GM20000 (cell line): ENCODE measurements at regions not wholly inside any gene's neighbourhood (a gene's known extent, or its start where the extent isn't known, plus 50 kb on each side); places are given as distances from the start of the nearest gene placed in this dataset.

ENCODE experiments used
- DNase-seq: peaks from one replicate; pipeline ENCODE4 v3.0.0; 2012; ENCODE audit warnings: low spot score
- TF ChIP-seq, protein P1 (sequence below): IDR thresholded peaks from 2 replicates; pipeline ENCODE4 v1.5.1; 2012; ENCODE audit warnings: mild to moderate bottlenecking, control low read depth; ENCODE audit errors: extremely low read depth, missing control alignments

DNA sequence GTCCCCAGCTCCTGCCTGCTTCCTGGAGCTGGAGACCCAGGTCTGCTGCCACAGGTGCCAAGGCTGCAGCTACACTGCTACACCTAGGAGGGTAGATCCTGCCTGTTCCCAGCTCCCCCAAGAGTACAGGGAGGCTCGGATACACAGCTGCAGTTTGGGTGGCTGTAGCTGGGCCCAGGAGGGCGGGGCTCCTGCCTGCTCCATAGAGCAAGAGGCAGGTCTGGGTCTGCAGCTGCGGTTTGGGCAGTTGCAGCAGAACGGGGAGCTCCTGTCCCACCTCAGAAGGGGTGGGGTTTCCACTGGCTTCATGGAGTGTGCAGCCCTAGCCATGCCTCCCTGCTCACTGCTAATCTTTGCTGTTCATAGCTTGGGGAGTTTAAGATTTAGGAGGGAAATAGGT is 199.0 kb downstream of the NUFIP1 start:
- no peak for DNase-seq
- TF ChIP-seq, protein P1, sequence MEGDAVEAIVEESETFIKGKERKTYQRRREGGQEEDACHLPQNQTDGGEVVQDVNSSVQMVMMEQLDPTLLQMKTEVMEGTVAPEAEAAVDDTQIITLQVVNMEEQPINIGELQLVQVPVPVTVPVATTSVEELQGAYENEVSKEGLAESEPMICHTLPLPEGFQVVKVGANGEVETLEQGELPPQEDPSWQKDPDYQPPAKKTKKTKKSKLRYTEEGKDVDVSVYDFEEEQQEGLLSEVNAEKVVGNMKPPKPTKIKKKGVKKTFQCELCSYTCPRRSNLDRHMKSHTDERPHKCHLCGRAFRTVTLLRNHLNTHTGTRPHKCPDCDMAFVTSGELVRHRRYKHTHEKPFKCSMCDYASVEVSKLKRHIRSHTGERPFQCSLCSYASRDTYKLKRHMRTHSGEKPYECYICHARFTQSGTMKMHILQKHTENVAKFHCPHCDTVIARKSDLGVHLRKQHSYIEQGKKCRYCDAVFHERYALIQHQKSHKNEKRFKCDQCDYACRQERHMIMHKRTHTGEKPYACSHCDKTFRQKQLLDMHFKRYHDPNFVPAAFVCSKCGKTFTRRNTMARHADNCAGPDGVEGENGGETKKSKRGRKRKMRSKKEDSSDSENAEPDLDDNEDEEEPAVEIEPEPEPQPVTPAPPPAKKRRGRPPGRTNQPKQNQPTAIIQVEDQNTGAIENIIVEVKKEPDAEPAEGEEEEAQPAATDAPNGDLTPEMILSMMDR: no peak

DNA sequence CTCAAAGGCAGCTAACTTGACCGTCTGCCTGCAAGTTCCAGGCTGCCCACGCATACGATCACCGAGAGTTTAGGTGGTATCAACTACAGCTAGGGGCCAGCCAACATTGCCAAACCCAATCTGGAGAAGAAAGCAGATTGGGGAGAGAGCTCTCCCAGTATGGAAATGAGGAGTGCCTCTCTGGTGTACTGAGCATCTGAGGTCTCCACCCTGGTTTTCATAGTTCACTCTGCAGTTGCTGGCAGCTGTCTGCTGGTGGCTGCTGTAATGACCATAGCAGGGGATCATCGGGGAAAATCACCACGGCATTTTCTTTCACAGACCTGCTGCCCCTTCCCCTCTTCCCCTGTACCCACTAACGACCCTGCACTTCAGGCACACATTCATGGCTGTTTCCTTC is 201.7 kb downstream of the NUFIP1 start:
- TF ChIP-seq, protein P1: no peak
- no peak for DNase-seq

DNA sequence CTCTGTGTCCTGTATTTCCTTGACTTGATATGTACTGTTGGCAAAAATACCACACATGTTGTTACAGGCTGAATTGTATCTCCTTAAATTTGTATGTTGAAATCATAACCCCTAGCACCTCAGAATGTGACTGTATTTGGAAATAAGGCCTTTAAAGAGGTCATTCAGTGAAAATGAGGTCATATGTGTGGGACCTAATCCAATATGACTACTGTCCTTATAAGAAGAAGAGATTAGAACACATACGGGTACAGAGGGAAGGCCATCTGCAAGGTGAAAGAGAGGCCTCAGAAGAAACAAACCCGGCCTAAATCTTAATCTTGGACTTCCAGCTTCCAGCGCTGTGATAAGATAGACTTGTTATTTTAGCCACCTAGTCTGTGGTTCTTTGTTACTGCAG is 202.5 kb downstream of the NUFIP1 start:
- TF ChIP-seq, protein P1: no peak
- no peak for DNase-seq

DNA sequence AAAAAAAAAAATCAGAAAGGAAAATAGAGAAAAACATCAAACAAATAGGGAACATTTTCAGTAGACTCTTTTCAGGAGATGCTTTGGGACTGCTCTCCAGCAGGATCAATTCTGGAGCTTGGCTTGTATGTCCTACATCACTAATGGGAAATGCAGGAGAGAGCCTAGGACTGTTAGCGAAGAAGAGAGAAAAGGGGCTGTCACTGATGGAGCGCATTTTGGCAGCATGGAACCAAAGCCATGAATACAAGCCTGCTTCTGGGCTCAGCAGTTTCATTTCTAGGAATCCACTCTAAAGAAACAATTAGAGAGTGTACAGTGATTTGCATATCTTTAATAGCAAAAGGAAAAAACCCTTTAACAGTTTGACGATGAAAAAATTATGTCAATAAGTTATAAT is 203.9 kb downstream of the NUFIP1 start:
- TF ChIP-seq, protein P1: no peak
- no peak for DNase-seq

DNA sequence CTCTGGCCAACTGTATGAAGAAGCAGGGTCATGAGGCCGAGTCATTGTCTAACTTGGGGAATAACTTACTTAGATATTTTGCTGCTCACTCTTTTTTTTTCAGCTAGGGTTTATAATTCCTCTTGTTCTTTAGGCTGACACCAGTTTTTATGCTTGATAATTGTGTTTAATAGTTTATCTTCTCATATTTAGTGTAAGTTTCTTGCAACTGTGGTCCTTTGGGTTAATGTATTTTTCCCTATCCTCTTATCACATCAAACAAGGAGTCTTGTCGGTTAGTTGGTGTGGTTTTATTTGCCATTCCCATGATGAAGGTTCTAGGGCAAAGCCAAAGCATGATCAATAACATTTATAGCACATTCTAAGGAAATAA is 204.6 kb downstream of the NUFIP1 start:
- TF ChIP-seq, protein P1: no peak

DNA sequence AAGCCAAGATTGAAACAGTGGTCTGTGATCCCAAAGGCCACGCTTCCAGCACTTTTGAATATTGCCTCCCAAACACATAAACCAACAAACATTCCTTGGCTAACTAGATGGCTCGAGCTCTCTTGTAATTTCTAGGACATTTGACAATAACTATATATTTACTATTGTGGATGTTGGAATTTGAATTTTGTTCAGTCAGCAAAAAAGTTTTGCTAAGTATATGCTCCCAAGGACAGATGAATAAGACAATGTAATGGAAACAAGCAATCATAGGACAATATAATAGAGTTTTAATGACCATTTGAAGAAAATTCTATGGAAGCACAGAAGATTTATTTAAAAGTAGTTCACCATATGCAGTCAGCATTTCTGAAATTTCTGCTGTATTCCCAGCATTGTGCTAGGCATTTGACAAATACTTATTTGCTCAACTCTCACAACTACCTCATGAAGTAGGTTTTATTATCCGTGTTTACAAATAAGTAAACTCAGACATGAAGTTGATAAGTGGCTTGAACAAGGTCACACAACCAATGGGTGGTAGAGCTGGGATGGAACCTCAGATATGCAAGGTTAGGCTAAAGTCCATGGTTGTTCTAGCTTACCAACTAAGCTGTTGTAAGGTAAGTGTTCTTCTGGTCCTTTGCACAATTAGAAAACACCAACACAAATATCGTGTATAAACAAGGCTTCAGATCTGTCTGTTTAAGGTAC is 205.1 kb downstream of the NUFIP1 start:
- DNase-seq: no peak
- TF ChIP-seq, protein P1: no peak

More for the DNA sequence above, 204.6 kb downstream of the NUFIP1 start:
- no peak for DNase-seq

DNA sequence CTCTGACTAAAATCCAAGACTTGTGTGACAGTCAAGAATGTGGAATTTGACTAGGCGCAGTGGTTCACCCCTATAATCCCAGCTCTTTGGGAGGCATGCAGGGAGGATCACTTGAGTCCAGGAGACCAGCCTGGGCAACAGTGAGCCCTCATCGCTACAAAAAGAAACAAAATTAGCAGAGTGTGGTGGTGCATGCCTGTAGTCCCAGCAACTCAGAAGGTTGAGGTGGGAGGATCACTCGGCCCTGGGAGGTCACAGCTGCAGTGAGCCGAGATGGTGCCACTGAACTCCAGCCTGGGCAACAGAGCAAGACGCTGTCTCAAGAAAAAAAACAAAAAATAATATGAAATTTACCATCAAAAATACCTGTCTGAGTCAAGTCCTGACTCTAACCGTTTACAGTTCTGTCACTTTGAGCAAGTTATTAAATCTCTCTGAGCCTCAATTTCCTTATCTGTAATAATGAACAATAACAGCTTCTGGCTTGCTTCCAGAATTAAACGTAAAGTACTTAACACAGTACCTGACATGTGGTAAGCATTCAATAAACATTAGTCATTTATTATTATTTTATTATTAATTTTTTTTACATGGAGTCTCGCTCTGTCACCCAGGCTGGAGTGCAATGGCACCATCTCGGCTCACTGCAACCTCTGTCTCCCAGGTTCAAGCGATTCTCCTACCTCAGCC is 204.6 kb upstream of the TSC22D1 start:
- TF ChIP-seq, protein P1: no peak
- no peak for DNase-seq
